Stimulated activated CD4-positive, alpha-beta T cell treated with anti-CD3 and anti-CD28 coated beads, TNF-alpha, amount 100 ng/mL, for 4 hours (primary cell): ENCODE measurements at regions not wholly inside any gene's neighbourhood (a gene's known extent, or its start where the extent isn't known, plus 50 kb on each side); places are given as distances from the start of the nearest gene placed in this dataset.
"Not testable (repeated sequence)": the region's sequence is repeated elsewhere in the genome, so short reads cannot be mapped to it uniquely, and the experiment has no call there.

ENCODE experiments used
- DNase-seq, 3 experiments: peaks; one replicate each; pipeline ENCODE4 v3.0.0-alpha.2; 2020; ENCODE audit warnings: low read depth in 3 of 3

- DNase-seq = no peak
These were observed 290.0 kb upstream of the GADL1 start for GRCh38 chr3:31184261-31185061.

GRCh38 chr3:31185062-31185357 lies 290.5 kb upstream of the GADL1 start:
- DNase-seq = no peak

- DNase-seq = no peak
These were observed 291.6 kb upstream of the GADL1 start for GRCh38 chr3:31186041-31186440.

- no peak for DNase-seq
These were observed 292.9 kb upstream of the GADL1 start for GRCh38 chr3:31187380-31187779.

GRCh38 chr3:31188112-31188511 lies 293.7 kb upstream of the GADL1 start:
- DNase-seq = no peak

GRCh38 chr3:31189330-31189729 lies 294.9 kb upstream of the GADL1 start:
- DNase-seq = no peak

GRCh38 chr3:31189971-31190370 lies 295.5 kb upstream of the GADL1 start:
- DNase-seq = no peak

- DNase-seq = no peak
These were observed 296.9 kb upstream of the GADL1 start for GRCh38 chr3:31191354-31191753.

- DNase-seq = no peak
These were observed 299.0 kb upstream of the GADL1 start for GRCh38 chr3:31193429-31193828.

GRCh38 chr3:31193871-31194270 lies 299.4 kb upstream of the GADL1 start:
- DNase-seq = no peak

GRCh38 chr3:31196261-31196660 lies 301.8 kb upstream of the GADL1 start:
- no peak for DNase-seq

- no peak for DNase-seq
These were observed 302.5 kb upstream of the GADL1 start for GRCh38 chr3:31196881-31197364.

- no peak for DNase-seq
These were observed 303.5 kb upstream of the GADL1 start for GRCh38 chr3:31197941-31198340.

- DNase-seq = no peak
These were observed 304.4 kb upstream of the GADL1 start for GRCh38 chr3:31198890-31199289.

GRCh38 chr3:31203960-31204795 lies 309.7 kb upstream of the GADL1 start:
- DNase-seq = no peak

- DNase-seq = not testable (repeated sequence)
These were observed 310.3 kb upstream of the GADL1 start for GRCh38 chr3:31204796-31205056.

GRCh38 chr3:31210068-31210645 lies 315.7 kb upstream of the GADL1 start:
- no peak for DNase-seq

GRCh38 chr3:31213869-31214486 lies 318.7 kb upstream of the STT3B start:
- no peak for DNase-seq

- no peak for DNase-seq
These were observed 314.6 kb upstream of the STT3B start for GRCh38 chr3:31218082-31218481.

GRCh38 chr3:31219131-31219843 lies 313.4 kb upstream of the STT3B start:
- DNase-seq = no peak

GRCh38 chr3:31220431-31220830 lies 312.3 kb upstream of the STT3B start:
- DNase-seq = no peak

- DNase-seq = no peak
These were observed 309.4 kb upstream of the STT3B start for GRCh38 chr3:31223278-31223677.
